H9 (cell line): ENCODE measurements at regions not wholly inside any gene's neighbourhood (a gene's known extent, or its start where the extent isn't known, plus 50 kb on each side); places are given as distances from the start of the nearest gene placed in this dataset.

Experiments used
- DNase-seq: peaks from one replicate; pipeline ENCODE4 v3.0.0-alpha.2; 2017
- H2AFZ ChIP-seq: one replicate; pipeline ENCODE4 v1.6.1; 2013; ENCODE audit warnings: mild to moderate bottlenecking, low read length, control low read depth, moderate library complexity
- H2AK5ac ChIP-seq: 2 replicates; pipeline ENCODE4 v1.6.1; 2013; ENCODE audit warnings: low read length, control low read depth, mixed read lengths; ENCODE audit not compliant: insufficient read length
- H2BK120ac ChIP-seq: one replicate; pipeline ENCODE4 v1.6.1; 2013; ENCODE audit warnings: low read depth, mild to moderate bottlenecking, low read length, control low read depth, inconsistent platforms; ENCODE audit not compliant: poor library complexity, severe bottlenecking
- H2BK12ac ChIP-seq: 2 replicates; pipeline ENCODE4 v1.6.1; 2013; ENCODE audit warnings: low read length, control low read depth, mixed read lengths, low read depth; ENCODE audit not compliant: insufficient read length
- H2BK15ac ChIP-seq: 2 replicates; pipeline ENCODE4 v1.6.1; 2013; ENCODE audit warnings: low read depth, low read length, control low read depth
- H2BK20ac ChIP-seq: one replicate; pipeline ENCODE4 v1.6.1; 2013; ENCODE audit warnings: low read depth, mild to moderate bottlenecking, low read length, control low read depth, inconsistent platforms; ENCODE audit not compliant: poor library complexity, severe bottlenecking
- H2BK5ac ChIP-seq: 2 replicates; pipeline ENCODE4 v1.6.1; 2013; ENCODE audit warnings: low read length, control low read depth, mixed read lengths; ENCODE audit not compliant: insufficient read length
- H3K14ac ChIP-seq: 2 replicates; pipeline ENCODE4 v1.6.1; 2013; ENCODE audit warnings: low read length, control low read depth; ENCODE audit not compliant: insufficient read depth
- H3K18ac ChIP-seq: 2 replicates; pipeline ENCODE4 v1.6.1; 2013; ENCODE audit warnings: low read depth, mild to moderate bottlenecking, mixed read lengths, low read length, control low read depth; ENCODE audit not compliant: insufficient read length
- H3K23ac ChIP-seq: 2 replicates; pipeline ENCODE4 v1.6.1; 2013; ENCODE audit warnings: low read length, control low read depth, mixed read lengths, low read depth; ENCODE audit not compliant: insufficient read length
- H3K23me2 ChIP-seq: 2 replicates; pipeline ENCODE4 v1.6.1; 2013; ENCODE audit warnings: low read depth, mild to moderate bottlenecking, mixed read lengths, low read length, control low read depth; ENCODE audit not compliant: insufficient read length, poor library complexity, severe bottlenecking
- H3K27ac ChIP-seq: 2 replicates; pipeline ENCODE4 v1.5.1; 2013; ENCODE audit warnings: low read length, control low read depth, mixed read lengths, low read depth; ENCODE audit not compliant: insufficient read length
- H3K27me3 ChIP-seq: 2 replicates; pipeline ENCODE4 v1.6.1; 2013; ENCODE audit warnings: low read length, control low read depth, inconsistent platforms; ENCODE audit not compliant: insufficient read depth
- H3K4ac ChIP-seq: 2 replicates; pipeline ENCODE4 v1.6.1; 2013; ENCODE audit warnings: low read depth, mild to moderate bottlenecking, control low read depth, inconsistent platforms, low read length, moderate library complexity
- H3K4me1 ChIP-seq: 2 replicates; pipeline ENCODE4 v1.6.1; 2013; ENCODE audit warnings: low read length, control low read depth, inconsistent platforms; ENCODE audit not compliant: insufficient read depth
- H3K4me2 ChIP-seq: 2 replicates; pipeline ENCODE4 v1.6.1; 2013; ENCODE audit warnings: low read length, control low read depth, mixed read lengths; ENCODE audit not compliant: insufficient read length, insufficient read depth
- H3K56ac ChIP-seq: 2 replicates; pipeline ENCODE4 v1.6.1; 2013; ENCODE audit warnings: low read depth, mild to moderate bottlenecking, mixed read lengths, low read length, control low read depth; ENCODE audit not compliant: insufficient read length
- H3K79me1 ChIP-seq: 2 replicates; pipeline ENCODE4 v1.6.1; 2013; ENCODE audit warnings: low read depth, mild to moderate bottlenecking, moderate library complexity, low read length, control low read depth, inconsistent platforms; ENCODE audit not compliant: insufficient read depth, poor library complexity, severe bottlenecking
- H3K79me2 ChIP-seq: 2 replicates; pipeline ENCODE4 v1.6.1; 2013; ENCODE audit warnings: low read length, control low read depth, inconsistent platforms; ENCODE audit not compliant: insufficient read depth
- H3K9ac ChIP-seq: 2 replicates; pipeline ENCODE4 v1.6.1; 2013; ENCODE audit warnings: low read length, control low read depth, mixed read lengths; ENCODE audit not compliant: insufficient read length; ENCODE audit errors: extremely low read depth
- H3K9me3 ChIP-seq: one replicate; pipeline ENCODE4 v1.6.1; 2013; ENCODE audit warnings: low read depth, low read length, inconsistent platforms; ENCODE audit not compliant: control insufficient read depth
- H3T11ph ChIP-seq: one replicate; pipeline ENCODE4 v1.6.1; 2013; ENCODE audit warnings: mild to moderate bottlenecking, low read length, control low read depth, inconsistent platforms
- H4K20me1 ChIP-seq: one replicate; pipeline ENCODE4 v1.6.1; 2013; ENCODE audit not compliant: control insufficient read depth, insufficient read length, insufficient read depth
- H4K5ac ChIP-seq: 2 replicates; pipeline ENCODE4 v1.6.1; 2013; ENCODE audit warnings: low read depth, mild to moderate bottlenecking, mixed read lengths, low read length, control low read depth; ENCODE audit not compliant: insufficient read length
- H4K8ac ChIP-seq: replicated peaks from 2 replicates; pipeline ENCODE4 v1.6.1; 2013; ENCODE audit warnings: low read length, control low read depth, mixed read lengths, low read depth; ENCODE audit not compliant: insufficient read length
- H4K91ac ChIP-seq: 2 replicates; pipeline ENCODE4 v1.6.1; 2013; ENCODE audit warnings: low read depth, mild to moderate bottlenecking, moderate library complexity, mixed read lengths, low read length, control low read depth; ENCODE audit not compliant: insufficient read length
- H3K27ac Mint-ChIP-seq, 3 experiments: 2 replicates in 2 of 3; 3 replicates in 1 of 3; pipeline ENCODE4 v1.8.0; 2020 to 2021; ENCODE audit warnings: mixed read lengths in 3 of 3, mild to moderate bottlenecking in 1 of 3, moderate library complexity in 1 of 3
- H3K27me3 Mint-ChIP-seq: 2 replicates; pipeline ENCODE4 v1.8.0; 2021; ENCODE audit warnings: low read depth, mild to moderate bottlenecking, moderate library complexity, mixed read lengths
- H3K36me3 Mint-ChIP-seq, 3 experiments: 2 replicates in 2 of 3; 3 replicates in 1 of 3; pipeline ENCODE4 v1.8.0; 2020 to 2021; ENCODE audit warnings: low read depth in 3 of 3, mixed read lengths in 3 of 3; ENCODE audit not compliant: insufficient read depth in 1 of 3
- H3K4me1 Mint-ChIP-seq, 2 experiments: 2 replicates each; pipeline ENCODE4 v1.8.0; 2020; ENCODE audit warnings: mixed read lengths in 2 of 2
- H3K4me3 Mint-ChIP-seq, 2 experiments: 2 replicates in 1 of 2; 3 replicates in 1 of 2; pipeline ENCODE4 v1.8.0; 2020 to 2021; ENCODE audit warnings: mild to moderate bottlenecking in 2 of 2, mixed read lengths in 2 of 2, moderate library complexity in 1 of 2
- H3K9me3 Mint-ChIP-seq, 2 experiments: 2 replicates in 1 of 2; 3 replicates in 1 of 2; pipeline ENCODE4 v1.8.0; 2020; ENCODE audit warnings: mild to moderate bottlenecking in 2 of 2, mixed read lengths in 2 of 2, moderate library complexity in 1 of 2
- WGBS: extraction: QIAGEN DNeasy Blood & Tissue Kit; methylation state at CpG from one replicate; pipeline ENCODE4 v1.1.7; 2013; ENCODE audit warnings: missing lambda C conversion rate, low lambda C conversion rate, mixed read lengths; ENCODE audit not compliant: insufficient read length; ENCODE audit errors: extremely low coverage; 5-methylcytosine and 5-hydroxymethylcytosine counted together
- TF ChIP-seq, protein P1 (sequence below): fragments of 200-600 bp; sonication (generic); conservative IDR thresholded peaks from 3 replicates; pipeline ENCODE4 v1.8.0; 2021; ENCODE audit warnings: antibody characterized with exemption, mild to moderate bottlenecking

DNA sequence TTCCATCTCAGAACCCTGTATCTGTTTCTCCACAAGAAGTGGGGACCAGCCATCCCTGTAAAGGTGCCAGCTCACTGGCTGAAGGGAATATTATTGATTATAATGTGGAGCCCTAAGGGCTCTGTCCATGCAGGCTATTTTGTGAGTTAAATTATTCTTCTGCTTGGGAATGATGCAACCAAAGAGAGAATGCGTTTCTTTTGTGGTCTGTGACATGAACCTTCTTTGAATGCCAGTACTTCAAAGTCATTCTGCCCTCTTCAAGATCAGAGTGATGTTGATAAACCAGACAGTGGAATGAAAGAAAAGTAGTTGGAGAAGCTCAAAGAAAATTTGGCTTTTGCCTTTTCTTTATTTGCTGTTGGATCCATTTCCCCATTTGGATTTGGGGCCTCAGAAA lies 995.2 kb downstream of the KCNMA1 start:
- H3K9me3 ChIP-seq = no peaks in the 10 kb centered on the region
- no peaks in the 10 kb centered on the region for H3K27me3 ChIP-seq
- no peak overlapping the region for H4K5ac ChIP-seq
- Mint-ChIP-seq H3K4me1 (peaks cover 0 to 2% of the 10 kb centered on the region in 2 experiments; a peak in 1 of 4 replicates), H3K4me3 (no peak overlapping the region), H3K9me3 (no peaks in the 10 kb centered on the region), H3K36me3 (no peaks in the 10 kb centered on the region), H3K27ac (no peak overlapping the region), H3K27me3 (peaks cover 8% of the 10 kb centered on the region; the same call in 1 of the 2 replicates)
- DNase-seq = no peak
- no peaks in the 10 kb centered on the region for H3K23me2 ChIP-seq
- no peak overlapping the region for H2AK5ac ChIP-seq
- H3T11ph ChIP-seq = no peak overlapping the region
- H3K18ac ChIP-seq = no peak overlapping the region
- H3K79me1 ChIP-seq = no peaks in the 10 kb centered on the region
- no peak overlapping the region for H2BK12ac ChIP-seq
- no peak overlapping the region for H2BK5ac ChIP-seq
- H2BK120ac ChIP-seq = no peak overlapping the region
- H3K4ac ChIP-seq = no peak overlapping the region
- no peak overlapping the region for H2BK20ac ChIP-seq
- H4K8ac ChIP-seq = no peak overlapping the region
- TF ChIP-seq, protein P1, sequence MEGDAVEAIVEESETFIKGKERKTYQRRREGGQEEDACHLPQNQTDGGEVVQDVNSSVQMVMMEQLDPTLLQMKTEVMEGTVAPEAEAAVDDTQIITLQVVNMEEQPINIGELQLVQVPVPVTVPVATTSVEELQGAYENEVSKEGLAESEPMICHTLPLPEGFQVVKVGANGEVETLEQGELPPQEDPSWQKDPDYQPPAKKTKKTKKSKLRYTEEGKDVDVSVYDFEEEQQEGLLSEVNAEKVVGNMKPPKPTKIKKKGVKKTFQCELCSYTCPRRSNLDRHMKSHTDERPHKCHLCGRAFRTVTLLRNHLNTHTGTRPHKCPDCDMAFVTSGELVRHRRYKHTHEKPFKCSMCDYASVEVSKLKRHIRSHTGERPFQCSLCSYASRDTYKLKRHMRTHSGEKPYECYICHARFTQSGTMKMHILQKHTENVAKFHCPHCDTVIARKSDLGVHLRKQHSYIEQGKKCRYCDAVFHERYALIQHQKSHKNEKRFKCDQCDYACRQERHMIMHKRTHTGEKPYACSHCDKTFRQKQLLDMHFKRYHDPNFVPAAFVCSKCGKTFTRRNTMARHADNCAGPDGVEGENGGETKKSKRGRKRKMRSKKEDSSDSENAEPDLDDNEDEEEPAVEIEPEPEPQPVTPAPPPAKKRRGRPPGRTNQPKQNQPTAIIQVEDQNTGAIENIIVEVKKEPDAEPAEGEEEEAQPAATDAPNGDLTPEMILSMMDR = no peak
- H4K20me1 ChIP-seq = no peaks in the 10 kb centered on the region
- H2BK15ac ChIP-seq = no peak overlapping the region
- H3K27ac ChIP-seq = no peak overlapping the region
- no peak overlapping the region for H2AFZ ChIP-seq
- H3K23ac ChIP-seq = no peak overlapping the region
- no peak overlapping the region for H3K14ac ChIP-seq
- H3K9ac ChIP-seq = no peak overlapping the region
- no CpG with 5 or more reads among the region's 1 CpG for WGBS
- no peak overlapping the region for H3K56ac ChIP-seq
- no peak overlapping the region for H3K4me2 ChIP-seq
- no peaks in the 10 kb centered on the region for H3K4me1 ChIP-seq
- no peaks in the 10 kb centered on the region for H3K79me2 ChIP-seq
- H4K91ac ChIP-seq = no peak overlapping the region
